Panc1 (cell line): ENCODE measurements at regions not wholly inside any gene's neighbourhood (a gene's known extent, or its start where the extent isn't known, plus 50 kb on each side); places are given as distances from the start of the nearest gene placed in this dataset.

Experiments used
- CTCF ChIP-seq: fragments of 450-650 bp; IDR thresholded peaks from 2 replicates; pipeline ENCODE4 v1.5.1; 2017; ENCODE audit warnings: mild to moderate bottlenecking
- POLR2AphosphoS5 ChIP-seq: IDR thresholded peaks from 2 replicates; pipeline ENCODE4 v1.6.1; 2012; ENCODE audit warnings: mild to moderate bottlenecking, low read depth, low read length, moderate library complexity

DNA sequence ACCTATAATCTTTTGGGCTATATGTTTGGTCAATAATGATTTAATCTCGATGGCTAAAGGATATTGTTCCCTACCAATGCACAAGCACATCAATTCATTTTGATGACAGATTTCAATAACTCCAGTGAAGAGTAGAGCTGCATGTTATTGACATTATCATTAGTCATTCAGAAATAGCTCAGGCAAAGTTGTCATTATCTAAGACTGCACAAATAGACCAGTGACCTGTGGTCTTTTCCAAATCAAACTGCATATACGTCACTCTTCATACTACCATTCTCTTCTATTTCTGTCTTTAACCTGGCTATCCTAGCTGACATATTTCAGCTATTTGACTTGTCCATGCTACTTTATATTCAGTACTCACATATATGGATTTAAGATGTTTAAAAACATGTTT lies 1050.8 kb downstream of the C4orf33 start:
- TF ChIP-seq POLR2AphosphoS5 = no peak
- TF ChIP-seq CTCF = no peak
